T-helper 2 cell treated with Interferon-gamma antibody and Interleukin-4, amounts not matched to agents 100 ng/mL and 5 ng/mL, for 36 hours (primary cell): ENCODE measurements at regions not wholly inside any gene's neighbourhood (a gene's known extent, or its start where the extent isn't known, plus 50 kb on each side); places are given as distances from the start of the nearest gene placed in this dataset.

Experiments
- intact Hi-C: fragments of 100-400 bp; cut with micrococcal nuclease; formaldehyde crosslinking; loops from one replicate; pipeline ENCODE4 v1.15.1; 2023

DNA sequence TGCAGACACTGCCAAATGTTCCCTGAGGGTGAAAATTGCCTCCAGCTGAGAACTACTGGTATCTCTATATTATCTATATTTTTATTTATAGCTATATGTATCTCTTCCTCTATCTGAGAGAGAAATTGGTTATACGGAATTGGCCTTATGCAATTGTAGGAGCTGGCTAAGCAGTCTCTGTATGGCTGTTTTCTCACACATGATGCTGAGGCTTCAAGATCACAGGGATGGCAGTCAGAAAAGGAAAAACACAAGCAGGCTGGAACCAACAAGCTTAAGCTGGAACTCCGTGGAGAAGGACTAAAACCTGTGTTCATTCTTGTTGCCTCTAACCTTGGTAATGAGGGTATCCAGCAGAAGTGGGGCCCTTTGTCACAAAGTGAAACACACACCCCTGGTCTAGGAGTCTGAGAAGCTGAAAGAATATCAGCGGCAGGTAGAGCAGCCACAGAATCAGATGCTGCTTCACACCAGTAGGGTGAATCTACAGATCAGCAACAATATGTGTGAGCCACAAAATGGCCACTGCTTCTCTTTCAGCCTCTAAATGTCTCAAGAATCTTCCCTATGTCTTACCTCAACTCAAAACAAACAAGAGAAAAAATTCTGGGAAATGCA lies 166.5 kb upstream of the PPP1R2C start:
- intact Hi-C loops, result no loop called here

DNA sequence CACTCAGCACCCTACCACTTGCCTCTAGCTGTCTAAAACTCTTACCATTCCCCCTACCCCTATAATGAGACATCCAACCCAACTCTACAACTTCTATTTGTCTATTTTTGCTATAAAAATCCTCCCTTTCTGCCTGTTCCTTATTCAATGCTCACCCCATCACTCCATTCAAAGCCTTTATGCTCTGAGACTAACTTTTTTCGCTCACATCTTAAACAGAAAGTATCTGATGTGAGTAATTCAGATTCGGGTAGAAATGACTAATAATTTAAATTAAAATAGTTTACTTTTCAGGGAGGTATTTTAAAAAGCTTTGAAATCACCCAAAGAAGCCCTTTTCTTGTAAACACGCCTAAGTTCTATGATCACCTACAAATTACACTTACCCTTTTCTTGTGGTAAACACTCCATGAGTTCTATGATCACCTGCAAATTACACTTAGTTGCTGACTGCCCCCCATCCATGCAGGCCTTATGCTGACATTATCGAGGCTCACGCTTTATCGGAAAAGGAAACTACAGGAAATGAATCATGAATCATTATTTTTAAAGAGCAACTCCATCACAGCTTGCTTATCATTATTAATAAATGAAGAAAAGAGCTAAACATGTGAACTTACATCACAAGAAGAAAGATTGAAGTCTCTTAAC lies 168.7 kb upstream of the PPP1R2C start:
- intact Hi-C loops, result no loop called here

GRCh38 chrX:42948723-42949657 lies 171.0 kb upstream of the PPP1R2C start:
- intact Hi-C loops, result no loop called here

GRCh38 chrX:42951747-42952146 lies 173.8 kb upstream of the PPP1R2C start:
- intact Hi-C loops, result no loop called here

- intact Hi-C loops, result no loop called here
Measured at GRCh38 chrX:42952621-42953020, 174.7 kb upstream of the PPP1R2C start.

DNA sequence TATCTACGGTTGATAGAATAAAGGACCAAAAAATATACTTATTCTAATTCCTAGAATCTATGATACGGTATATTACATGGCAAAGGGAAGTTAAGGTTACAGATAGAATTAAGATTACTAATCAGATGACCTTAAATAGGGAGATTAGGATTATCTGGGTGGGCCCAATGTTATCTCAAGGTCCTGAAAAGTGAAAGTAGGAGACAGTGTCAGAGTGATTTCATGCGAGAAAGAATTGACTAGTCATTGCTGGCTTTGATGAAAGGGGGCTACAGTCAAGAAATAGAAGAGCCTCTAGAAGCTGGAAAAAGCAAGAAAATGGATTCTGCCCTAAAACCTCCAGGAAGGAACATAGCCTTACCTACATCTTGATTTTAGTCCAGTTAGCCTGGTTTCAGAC lies 176.9 kb upstream of the PPP1R2C start:
- intact Hi-C loops, result no loop called here

DNA sequence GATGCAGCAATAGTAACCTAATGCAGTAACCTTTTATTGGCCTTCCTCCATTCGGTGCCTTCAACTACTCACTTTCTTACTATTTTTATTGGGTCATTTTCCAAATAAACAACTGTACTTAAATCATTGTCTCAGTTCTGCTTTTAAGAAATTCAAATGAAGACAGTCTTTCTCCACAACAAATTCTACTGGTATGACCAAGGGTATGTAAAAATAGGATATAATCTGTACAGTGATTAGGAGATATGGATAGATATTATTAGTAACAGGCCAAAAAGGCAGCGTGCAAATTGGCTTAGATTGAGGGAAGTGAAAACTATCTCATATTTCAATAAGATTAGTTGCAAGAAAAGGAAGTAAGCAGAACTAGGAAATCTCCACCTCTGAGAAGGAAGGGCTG lies 177.4 kb upstream of the PPP1R2C start:
- intact Hi-C loops, result no loop called here

GRCh38 chrX:42967681-42968300 lies 189.8 kb upstream of the PPP1R2C start:
- intact Hi-C loops, result no loop called here

DNA sequence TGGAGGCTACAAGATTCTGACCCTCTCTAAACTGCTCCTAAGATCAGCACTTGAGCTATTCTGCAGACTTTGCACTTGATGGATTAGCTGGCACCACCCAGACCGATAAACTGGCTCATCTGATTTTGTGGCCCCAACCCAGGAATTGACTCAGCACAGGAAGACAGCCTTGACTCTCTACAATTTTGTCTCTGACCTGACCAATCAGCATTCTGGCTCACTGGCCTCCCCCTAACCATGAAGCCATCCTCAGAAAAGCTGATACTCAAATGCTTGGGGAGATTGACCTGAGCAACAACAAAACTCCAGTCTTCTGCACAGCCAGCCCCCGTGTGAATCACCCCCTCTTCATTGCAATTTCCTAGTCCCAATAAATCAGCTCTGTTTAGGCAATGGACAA lies 195.4 kb upstream of the PPP1R2C start:
- intact Hi-C loops, result no loop called here

DNA sequence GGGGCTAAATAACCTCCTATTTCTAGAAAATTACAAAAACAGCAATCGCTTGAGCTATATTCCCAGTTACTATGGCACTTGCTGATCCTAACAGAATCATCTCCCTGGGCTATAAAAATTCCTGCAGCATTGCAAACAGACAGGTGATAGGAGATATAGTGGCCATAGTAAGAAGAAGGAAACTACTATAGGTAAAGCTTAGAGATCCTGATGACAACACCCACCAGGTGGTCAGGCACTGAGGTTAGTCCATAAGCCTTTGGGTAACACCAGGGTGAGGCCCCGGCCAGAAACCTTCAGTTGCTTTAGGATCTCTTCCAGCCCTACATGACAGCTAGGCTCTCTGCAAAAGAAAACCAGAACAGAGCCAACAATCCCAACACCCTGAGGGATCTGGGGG lies 197.9 kb upstream of the PPP1R2C start:
- intact Hi-C loops, result no loop called here

DNA sequence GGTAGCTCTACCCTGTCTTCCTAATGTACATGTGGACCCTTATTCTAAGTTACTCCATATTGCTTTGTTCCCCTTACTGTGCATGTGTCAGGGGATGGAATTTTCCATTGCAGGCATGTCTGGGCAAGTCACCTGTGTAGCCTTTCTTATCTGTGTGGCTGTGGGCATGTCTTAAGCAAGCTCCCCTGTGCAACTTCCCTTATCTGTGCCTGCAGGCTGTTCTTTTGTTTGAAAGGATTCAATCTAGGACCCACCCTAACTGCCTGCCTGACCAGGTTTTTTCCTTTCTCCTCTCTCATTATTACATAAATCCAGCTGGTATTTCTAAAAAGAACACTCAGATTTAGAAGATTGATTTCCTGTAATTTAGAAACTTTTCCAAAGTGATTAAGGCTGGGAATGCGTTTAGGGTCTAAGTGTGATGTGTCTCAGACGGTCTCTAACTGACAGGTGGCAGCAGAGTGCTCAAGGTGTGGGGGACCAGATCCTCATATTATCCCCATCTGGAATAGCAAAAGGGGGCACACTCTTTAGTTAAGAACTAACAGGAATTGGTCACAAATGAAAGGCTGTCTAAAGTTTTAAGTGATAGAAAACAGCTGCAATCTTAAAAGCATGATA lies 198.9 kb upstream of the PPP1R2C start:
- intact Hi-C loops, result no loop called here

- intact Hi-C loops, result no loop called here
Measured at GRCh38 chrX:42978655-42979379, 200.9 kb upstream of the PPP1R2C start.

DNA sequence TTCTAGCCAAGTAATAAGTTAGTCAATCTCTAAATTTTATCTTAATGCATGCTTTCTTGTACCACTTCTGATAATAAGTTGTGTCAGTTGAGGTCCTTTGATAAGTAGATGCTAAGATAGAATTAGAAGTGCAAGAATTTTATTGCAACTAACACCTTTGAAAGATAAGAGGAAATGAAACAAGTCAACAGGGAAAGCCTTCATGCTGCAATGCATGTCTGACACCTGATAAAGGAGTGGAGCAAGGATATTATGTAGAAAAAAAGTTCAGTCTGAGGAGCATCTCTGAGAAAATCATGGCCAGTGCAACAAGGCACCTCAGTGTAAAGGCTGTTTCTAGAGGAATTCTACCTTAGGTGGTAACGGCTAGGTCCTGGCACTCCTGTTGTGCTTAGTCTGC lies 210.7 kb upstream of the PPP1R2C start:
- intact Hi-C loops, result no loop called here

DNA sequence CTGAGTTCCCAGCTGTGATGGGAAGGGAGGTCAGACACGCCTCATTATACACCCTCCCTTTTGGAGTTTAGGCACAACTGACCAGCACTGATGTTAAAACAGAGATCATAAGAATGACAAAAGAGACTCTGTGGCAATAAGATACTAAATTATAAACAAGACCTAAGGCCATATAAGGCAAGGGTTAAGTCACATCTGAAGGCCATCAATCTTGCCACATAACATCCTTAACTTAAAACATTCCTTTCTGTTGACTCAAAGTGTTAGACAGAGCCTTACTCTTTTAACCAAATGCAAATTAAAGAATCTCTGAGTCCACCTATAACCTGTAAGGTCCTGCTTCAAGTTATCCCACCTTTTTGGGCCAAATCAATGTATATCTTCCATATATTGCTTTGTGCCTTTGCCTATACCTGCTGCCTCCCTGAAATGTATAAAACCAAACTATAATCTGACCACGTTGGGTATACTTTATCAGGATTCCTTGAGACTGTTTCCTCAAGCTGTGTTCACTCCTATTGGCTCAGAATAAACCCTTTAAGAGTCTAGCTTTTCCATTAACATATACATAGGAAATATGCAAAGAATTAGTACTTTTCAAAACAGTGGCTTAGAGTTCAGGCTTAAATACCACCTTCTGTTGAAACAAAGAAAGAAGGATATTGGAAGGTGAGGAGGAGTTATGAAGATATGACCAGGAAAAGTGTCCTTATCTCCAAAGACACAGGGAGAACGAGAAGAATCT lies 214.4 kb upstream of the PPP1R2C start:
- intact Hi-C loops, result no loop called here

- intact Hi-C loops, result no loop called here
Measured at GRCh38 chrX:42996861-42997260, 218.9 kb upstream of the PPP1R2C start.

DNA sequence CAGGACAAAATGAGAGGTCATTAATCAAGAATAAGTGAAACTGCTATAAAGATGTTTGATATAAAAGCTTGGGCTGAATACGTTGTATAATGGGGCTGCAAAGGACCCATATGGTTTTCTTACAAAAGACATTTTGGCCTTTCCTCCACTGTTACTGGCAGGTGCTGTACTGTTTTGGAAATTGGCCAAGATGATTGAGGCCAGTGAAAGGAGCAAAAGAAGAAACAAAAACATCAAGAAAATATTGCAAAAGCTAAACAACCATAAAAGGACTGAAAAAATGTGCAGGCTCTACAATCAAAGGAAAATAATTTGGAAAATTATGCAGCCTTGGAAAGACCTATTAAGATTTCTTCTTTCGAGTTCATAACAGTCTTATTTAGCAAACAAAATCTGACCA lies 222.2 kb upstream of the PPP1R2C start:
- intact Hi-C loops, result no loop called here

GRCh38 chrX:43002526-43003203 lies 224.7 kb upstream of the PPP1R2C start:
- intact Hi-C loops, result no loop called here

DNA sequence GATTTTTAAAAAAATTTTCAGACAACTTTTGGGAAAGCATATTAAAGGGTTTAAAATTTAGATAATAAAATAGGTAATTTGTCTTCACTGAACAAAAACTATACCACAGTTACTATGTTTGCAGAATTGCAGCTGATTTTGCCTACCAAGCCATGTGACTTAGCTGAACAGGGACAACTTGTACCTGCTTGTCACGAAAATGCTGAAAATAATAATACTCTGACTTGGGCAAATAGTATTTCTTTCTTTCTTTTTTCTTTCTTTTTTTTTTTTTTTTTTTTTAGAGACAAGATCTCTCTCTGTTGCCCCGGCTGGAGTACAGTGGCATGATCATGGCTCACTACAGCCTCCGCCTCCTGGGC lies 225.2 kb upstream of the PPP1R2C start:
- intact Hi-C loops, result no loop called here

DNA sequence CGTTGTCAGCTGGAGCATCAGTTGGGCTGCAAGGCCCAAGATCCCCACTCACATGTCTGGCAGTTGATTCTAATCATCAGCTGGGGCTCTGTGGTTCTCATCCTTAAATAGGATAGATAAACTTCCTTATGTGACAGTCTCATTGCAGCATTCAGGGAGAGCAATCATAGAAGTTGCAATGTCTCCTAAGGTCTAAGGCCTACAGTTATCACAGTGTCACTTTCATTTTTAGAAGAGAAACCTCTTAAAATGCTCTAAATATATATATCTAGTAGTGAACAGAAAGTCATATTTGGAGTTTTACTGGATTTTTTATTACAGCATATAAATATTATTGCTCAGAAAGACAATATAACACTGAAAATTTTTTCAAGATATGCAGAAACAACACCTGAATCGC lies 226.0 kb upstream of the PPP1R2C start:
- intact Hi-C loops, result no loop called here

- intact Hi-C loops, result no loop called here
Measured at GRCh38 chrX:43005561-43005960, 227.6 kb upstream of the PPP1R2C start.
